ENCODE measurements at regions not wholly inside any gene's neighbourhood (a gene's known extent, or its start where the extent isn't known, plus 50 kb on each side); places are given as distances from the start of the nearest gene placed in this dataset.
A peak's percentile ranks its signal among the peaks of the same experiment; 100 is the strongest.

- H3K27ac ChIP-seq (ENCODE audit: insufficient read depth, low read length), result no peak overlapping the region
- no peaks in the 10 kb centered on the region for H4K20me1 ChIP-seq (ENCODE audit: control insufficient read depth, extremely low read depth, insufficient read depth, low read length)
- no peaks in the 10 kb centered on the region for H3K36me3 ChIP-seq (ENCODE audit: control insufficient read depth, insufficient read depth, low read length)
- H3K9ac ChIP-seq (ENCODE audit: insufficient read depth, low read length), result no peak overlapping the region
- peak; percentile 63 to 89 for DNase-seq (ENCODE audit: low read depth in 2 of 2)
- H3K4me1 ChIP-seq (ENCODE audit: control insufficient read depth, extremely low read depth, insufficient read depth, low read length), result peaks cover 6% of the 10 kb centered on the region
- TF ChIP-seq CTCF (conservative IDR thresholded peaks at IDR 0.05 in 1 of 2, IDR thresholded peaks at IDR 0.05 in 1 of 2; ENCODE audit: low read depth in 1 of 2, low read length in 2 of 2), result no peak
- TF ChIP-seq EZH2 (IDR thresholded peaks at IDR 0.05; ENCODE audit: low read length, missing control alignments), result no peak
- no peaks in the 10 kb centered on the region for H3K9me3 ChIP-seq (ENCODE audit: control insufficient read depth, insufficient read depth, low read depth, low read length)
- no peak overlapping the region for H2AFZ ChIP-seq (ENCODE audit: low read length)
- H3K4me3 ChIP-seq (replicated peaks in 1 of 4; ENCODE audit: control extremely low read depth in 1 of 4, insufficient read depth in 1 of 4, low read depth in 3 of 4, low read length in 4 of 4), result no peak overlapping the region
- no peaks in the 10 kb centered on the region for H3K79me2 ChIP-seq (ENCODE audit: control insufficient read depth, insufficient read depth, low read length)
- H3K27me3 ChIP-seq (ENCODE audit: control insufficient read depth, insufficient read depth, low read length), result peaks cover 2% of the 10 kb centered on the region
- H3K4me2 ChIP-seq (ENCODE audit: extremely low read depth, insufficient read depth, low read length), result no peak overlapping the region
These were observed 54.0 kb upstream of the DLG1 start for GRCh38 chr3:197352382-197352781.

GRCh38 chr3:197350446-197350845 lies 52.0 kb upstream of the DLG1 start:
- no peak overlapping the region for H3K27ac ChIP-seq (ENCODE audit: insufficient read depth, low read length)
- H3K9ac ChIP-seq (ENCODE audit: insufficient read depth, low read length), result no peak overlapping the region
- H3K27me3 ChIP-seq (ENCODE audit: control insufficient read depth, insufficient read depth, low read length), result peaks cover 2% of the 10 kb centered on the region
- peaks cover 6% of the 10 kb centered on the region for H3K4me1 ChIP-seq (ENCODE audit: control insufficient read depth, extremely low read depth, insufficient read depth, low read length)
- no peak for DNase-seq (ENCODE audit: low read depth in 2 of 2)
- H3K79me2 ChIP-seq (ENCODE audit: control insufficient read depth, insufficient read depth, low read length), result no peaks in the 10 kb centered on the region
- H3K36me3 ChIP-seq (ENCODE audit: control insufficient read depth, insufficient read depth, low read length), result no peaks in the 10 kb centered on the region
- TF ChIP-seq EZH2 (IDR thresholded peaks at IDR 0.05; ENCODE audit: low read length, missing control alignments), result no peak
- no peak for TF ChIP-seq CTCF (conservative IDR thresholded peaks at IDR 0.05 in 1 of 2, IDR thresholded peaks at IDR 0.05 in 1 of 2; ENCODE audit: low read depth in 1 of 2, low read length in 2 of 2)
- H4K20me1 ChIP-seq (ENCODE audit: control insufficient read depth, extremely low read depth, insufficient read depth, low read length), result no peaks in the 10 kb centered on the region
- H2AFZ ChIP-seq (ENCODE audit: low read length), result no peak overlapping the region
- no peaks in the 10 kb centered on the region for H3K9me3 ChIP-seq (ENCODE audit: control insufficient read depth, insufficient read depth, low read depth, low read length)
- no peak overlapping the region for H3K4me2 ChIP-seq (ENCODE audit: extremely low read depth, insufficient read depth, low read length)
- no peak overlapping the region for H3K4me3 ChIP-seq (replicated peaks in 1 of 4; ENCODE audit: control extremely low read depth in 1 of 4, insufficient read depth in 1 of 4, low read depth in 3 of 4, low read length in 4 of 4)

GRCh38 chr3:197349368-197349767 lies 51.0 kb upstream of the DLG1 start:
- Histone ChIP-seq H4K20me1 (ENCODE audit: control insufficient read depth, extremely low read depth, insufficient read depth, low read length) (no peaks in the 10 kb centered on the region), H3K9me3 (ENCODE audit: control insufficient read depth, insufficient read depth, low read depth, low read length) (no peaks in the 10 kb centered on the region), H3K79me2 (ENCODE audit: control insufficient read depth, insufficient read depth, low read length) (no peaks in the 10 kb centered on the region), H3K9ac (ENCODE audit: insufficient read depth, low read length) (no peak overlapping the region), H2AFZ (ENCODE audit: low read length) (no peak overlapping the region), H3K27ac (ENCODE audit: insufficient read depth, low read length) (no peak overlapping the region), H3K36me3 (ENCODE audit: control insufficient read depth, insufficient read depth, low read length) (no peaks in the 10 kb centered on the region), H3K4me3 (replicated peaks in 1 of 4; ENCODE audit: control extremely low read depth in 1 of 4, insufficient read depth in 1 of 4, low read depth in 3 of 4, low read length in 4 of 4) (no peak overlapping the region), H3K4me2 (ENCODE audit: extremely low read depth, insufficient read depth, low read length) (no peak overlapping the region), H3K4me1 (ENCODE audit: control insufficient read depth, extremely low read depth, insufficient read depth, low read length) (peaks cover 3% of the 10 kb centered on the region), H3K27me3 (ENCODE audit: control insufficient read depth, insufficient read depth, low read length) (peaks cover 2% of the 10 kb centered on the region)
- DNase-seq (ENCODE audit: low read depth in 2 of 2), result peak in 1 of 2 donors; percentile 78
- TF ChIP-seq CTCF (conservative IDR thresholded peaks at IDR 0.05 in 1 of 2, IDR thresholded peaks at IDR 0.05 in 1 of 2; ENCODE audit: low read depth in 1 of 2, low read length in 2 of 2) (no peak), EZH2 (IDR thresholded peaks at IDR 0.05; ENCODE audit: low read length, missing control alignments) (no peak)

Data from fibroblast of lung (primary cell).